ENCODE measurements at regions not wholly inside any gene's neighbourhood (a gene's known extent, or its start where the extent isn't known, plus 50 kb on each side); places are given as distances from the start of the nearest gene placed in this dataset.

GRCh38 chr10:47164126-47164799, 135.7 kb upstream of the GDF10 start:
- TF ChIP-seq POLR2A (IDR thresholded peaks at IDR 0.05) (no peak), CTCF (IDR thresholded peaks at IDR 0.05) (no peak)

Measured in lower leg skin (tissue), 3 donors.